Caco-2 (cell line): ENCODE measurements at regions not wholly inside any gene's neighbourhood (a gene's known extent, or its start where the extent isn't known, plus 50 kb on each side); places are given as distances from the start of the nearest gene placed in this dataset.
"Not testable (repeated sequence)": the region's sequence is repeated elsewhere in the genome, so short reads cannot be mapped to it uniquely, and the experiment has no call there.

Experiments used
- BruUV-seq: library from RNA; stranded (reverse); fragments of 400-500 nt; replicated peaks from 2 replicates; lab custom pipeline; 2021; lab: Mats Ljungman, UMichigan
- CTCF ChIA-PET: fragments of 300-600 bp; sonication (Branson Sonifier 250); formaldehyde crosslinking; loops from one replicate; lab custom pipeline; 2022; ENCODE audit warnings: antibody characterized with exemption; lab: Charles Lee
- POLR2A ChIA-PET: fragments of 300-600 bp; sonication (Branson Sonifier 250); formaldehyde crosslinking; loops from one replicate; lab custom pipeline; 2022; ENCODE audit warnings: antibody characterized with exemption; lab: Charles Lee
- DNase-seq, 2 experiments: peaks; one replicate each; pipeline versions ENCODE4 v3.0.0 to v3.0.0-alpha.2; 2020 to 2022
- H3K27me3 ChIP-seq: replicated peaks from 2 replicates; pipeline ENCODE4 v1.6.0; 2011; ENCODE audit warnings: low read length; ENCODE audit not compliant: control insufficient read depth, insufficient read depth
- H3K36me3 ChIP-seq: 2 replicates; pipeline ENCODE4 v1.5.1; 2011; ENCODE audit warnings: low read length; ENCODE audit not compliant: control insufficient read depth, insufficient read depth
- H3K4me1 ChIP-seq: fragments of 250-450 bp; sonication (Bioruptor Pico); 2 replicates; pipeline ENCODE4 v1.5.1; 2020; ENCODE audit warnings: mild to moderate bottlenecking
- H3K4me3 ChIP-seq: 2 replicates; pipeline ENCODE4 v1.5.1; 2011; ENCODE audit warnings: low read depth, mild to moderate bottlenecking, control low read depth, low read length
- H3K9me3 ChIP-seq: fragments of 250-450 bp; sonication (Bioruptor Pico); 2 replicates; pipeline ENCODE4 v1.5.1; 2020; ENCODE audit warnings: mild to moderate bottlenecking, moderate library complexity
- H3K27ac Mint-ChIP-seq: one replicate; pipeline ENCODE4 v1.8.0; 2022; ENCODE audit warnings: mixed read lengths; ENCODE audit not compliant: unreplicated experiment
- H3K27me3 Mint-ChIP-seq: one replicate; pipeline ENCODE4 v1.8.0; 2022; ENCODE audit warnings: mixed read lengths; ENCODE audit not compliant: insufficient read depth, unreplicated experiment
- H3K36me3 Mint-ChIP-seq: one replicate; pipeline ENCODE4 v1.8.0; 2022; ENCODE audit warnings: mild to moderate bottlenecking, mixed read lengths; ENCODE audit not compliant: insufficient read depth, unreplicated experiment
- H3K4me1 Mint-ChIP-seq: one replicate; pipeline ENCODE4 v1.8.0; 2022; ENCODE audit warnings: low read depth, mixed read lengths; ENCODE audit not compliant: unreplicated experiment
- H3K4me3 Mint-ChIP-seq: one replicate; pipeline ENCODE4 v1.8.0; 2022; ENCODE audit warnings: mild to moderate bottlenecking, moderate library complexity, mixed read lengths; ENCODE audit not compliant: unreplicated experiment
- H3K9me3 Mint-ChIP-seq: one replicate; pipeline ENCODE4 v1.8.0; 2022; ENCODE audit warnings: mixed read lengths; ENCODE audit not compliant: unreplicated experiment
- CTCF ChIP-seq, 2 experiments: fragments of 200-600 bp in 1 of 2; IDR thresholded peaks; 1 replicate in 1 of 2; 2 replicates in 1 of 2; pipeline versions ENCODE4 v1.5.1 to v1.8.0; 2011 to 2022; ENCODE audit warnings: antibody characterized with exemption in 1 of 2, control low read depth in 1 of 2, inconsistent platforms in 1 of 2, low read depth in 1 of 2, low read length in 1 of 2, mild to moderate bottlenecking in 1 of 2, moderate library complexity in 1 of 2; ENCODE audit not compliant: insufficient read depth in 1 of 2, severe bottlenecking in 1 of 2, unreplicated experiment in 1 of 2
- intact Hi-C: fragments of 100-400 bp; cut with micrococcal nuclease; formaldehyde crosslinking; loops from one replicate; pipeline ENCODE4 v1.10.0; 2022; ENCODE audit not compliant: unreplicated experiment

GRCh38 chr2:64743739-64744330 is 90.1 kb upstream of the SERTAD2 start:
- H3K36me3 Mint-ChIP-seq: no peaks in the 10 kb centered on the region
- no peaks in the 10 kb centered on the region for H3K4me1 Mint-ChIP-seq
- Histone ChIP-seq H3K27me3 (no peaks in the 10 kb centered on the region), H3K4me1 (0 out of 2 replicates have a peak, but pooled peaks cover 9% of the 10 kb centered on the region), H3K9me3 (no peaks in the 10 kb centered on the region), H3K4me3 (no peak overlapping the region), H3K36me3 (no peaks in the 10 kb centered on the region)
- no peaks in the 10 kb centered on the region for H3K27me3 Mint-ChIP-seq
- intact Hi-C loops: no loop called here
- ChIA-PET CTCF (interaction anchor here (1.0 kb wide), 1 partner anchor 157 kb away, joined by 3 read pairs; no protein-coding TSS in a partner anchor), POLR2A (interaction anchor here (0.9 kb wide), 1 partner anchor 90 kb away, joined by 4 read pairs; the partner anchor contains the start of gene SERTAD2)
- no TSS peak for BruUV-seq
- DNase-seq: no peak
- no peak overlapping the region for H3K27ac Mint-ChIP-seq
- no peak for TF ChIP-seq CTCF (IDR thresholded peaks at IDR 0.05; ENCODE audit: insufficient read depth in 1 of 2, low read depth in 1 of 2, low read length in 1 of 2, severe bottlenecking in 1 of 2, unreplicated experiment in 1 of 2)
- H3K9me3 Mint-ChIP-seq: no peaks in the 10 kb centered on the region
- H3K4me3 Mint-ChIP-seq: no peak overlapping the region

GRCh38 chr2:64745562-64745961 is 91.8 kb upstream of the SERTAD2 start:
- Histone ChIP-seq H3K36me3 (no peaks in the 10 kb centered on the region), H3K4me1 (0 out of 2 replicates have a peak, but pooled peaks cover 13% of the 10 kb centered on the region), H3K4me3 (no peak overlapping the region), H3K9me3 (no peaks in the 10 kb centered on the region), H3K27me3 (no peaks in the 10 kb centered on the region)
- no peak overlapping the region for H3K27ac Mint-ChIP-seq
- DNase-seq: no peak
- BruUV-seq: no TSS peak
- peaks cover 1% of the 10 kb centered on the region for H3K36me3 Mint-ChIP-seq
- no peaks in the 10 kb centered on the region for H3K9me3 Mint-ChIP-seq
- ChIA-PET CTCF (no interaction called here), POLR2A (no interaction called here)
- H3K4me1 Mint-ChIP-seq: no peaks in the 10 kb centered on the region
- no peak overlapping the region for H3K4me3 Mint-ChIP-seq
- H3K27me3 Mint-ChIP-seq: no peaks in the 10 kb centered on the region
- intact Hi-C loops: no loop called here
- TF ChIP-seq CTCF (IDR thresholded peaks at IDR 0.05; ENCODE audit: insufficient read depth in 1 of 2, low read depth in 1 of 2, low read length in 1 of 2, severe bottlenecking in 1 of 2, unreplicated experiment in 1 of 2): no peak

GRCh38 chr2:64747690-64748091 is 94.0 kb upstream of the SERTAD2 start:
- H3K9me3 ChIP-seq, BruUV-seq, H3K4me3 Mint-ChIP-seq, H3K4me3 ChIP-seq, H3K36me3 Mint-ChIP-seq, CTCF ChIA-PET, H3K27me3 Mint-ChIP-seq, H3K9me3 Mint-ChIP-seq, intact Hi-C loops, H3K36me3 ChIP-seq, H3K27me3 ChIP-seq, H3K27ac Mint-ChIP-seq, H3K4me1 Mint-ChIP-seq: not testable (repeated sequence)
- POLR2A ChIA-PET: interaction anchor here (0.6 to 1.4 kb wide), 2 partner anchors 50 to 94 kb away, joined by 3 to 4 read pairs; partner anchors contain the start of gene SERTAD2
- DNase-seq: peak in 1 of 2 experiments; percentile 35
- H3K4me1 ChIP-seq: 0 out of 2 replicates have a peak, but pooled peaks cover 20% of the 10 kb centered on the region
